A549 (cell line): ENCODE measurements at regions not wholly inside any gene's neighbourhood (a gene's known extent, or its start where the extent isn't known, plus 50 kb on each side); places are given as distances from the start of the nearest gene placed in this dataset.

Experiments used
- ATAC-seq, 2 experiments: fragments of 200-7000 bp in 1 of 2; fragments of >200 bp in 1 of 2; cut with Nextera tagmentation in 1 of 2; cut with Tn5 transposase in 1 of 2; 3 replicates each; pipeline versions ENCODE4 v1.8.0 to v1.9.1; 2018 to 2020; ENCODE audit warnings: mild to moderate bottlenecking in 1 of 2, moderate library complexity in 1 of 2
- CTCF ChIA-PET: fragments of 300-600 bp; sonication (Branson Sonifier 250); formaldehyde crosslinking; extraction: SDS; loops from one replicate; lab custom pipeline; 2021; ENCODE audit warnings: antibody characterized with exemption, inconsistent platforms; lab: Yijun Ruan, JAX
- POLR2A ChIA-PET: fragments of 350-600 bp; formaldehyde crosslinking; extraction: SDS; loops from one replicate; lab custom pipeline; 2021; ENCODE audit warnings: antibody characterized with exemption, inconsistent platforms; lab: Yijun Ruan, JAX
- DNase-seq, 2 experiments: peaks; one replicate each; pipeline versions ENCODE4 v3.0.0 to v3.0.0-alpha.2; 2011 to 2016; ENCODE audit warnings: low read depth in 1 of 2, low spot score in 1 of 2
- FAIRE-seq: peaks from 2 replicates; lab custom pipeline; 2011; peaks lifted over from hg19 to GRCh38; lab: Jason Lieb, UNC
- H3K27ac ChIP-seq, 2 experiments: fragments of >200 bp; sonication (Bioruptor Twin); formaldehyde crosslinking; 3 replicates each; pipeline ENCODE4 v1.5.1; 2016 to 2017
- H3K4me1 ChIP-seq: fragments of >200 bp; sonication (Bioruptor Twin); formaldehyde crosslinking; 3 replicates; pipeline ENCODE4 v1.6.1; 2016
- H3K4me2 ChIP-seq: fragments of >200 bp; sonication (Bioruptor Twin); formaldehyde crosslinking; 3 replicates; pipeline ENCODE4 v1.6.1; 2016
- H3K4me3 ChIP-seq: fragments of >200 bp; sonication (Bioruptor Twin); formaldehyde crosslinking; 3 replicates; pipeline ENCODE4 v1.5.1; 2016
- H3K9me3 ChIP-seq: fragments of >200 bp; sonication (Bioruptor Twin); formaldehyde crosslinking; 3 replicates; pipeline ENCODE4 v1.6.1; 2016
- BHLHE40 ChIP-seq: IDR thresholded peaks from 2 replicates; pipeline ENCODE4 v1.6.1; 2012; ENCODE audit warnings: low read depth, low read length, inconsistent platforms
- CEBPB ChIP-seq, 2 experiments: fragments of >200 bp in 1 of 2; sonication (Bioruptor Twin) in 1 of 2; formaldehyde crosslinking in 1 of 2; IDR thresholded peaks; 2 replicates each; pipeline ENCODE4 v1.6.1; 2012 to 2016
- CHD2 ChIP-seq: fragments of 150-350 bp; IDR thresholded peaks from 2 replicates; pipeline ENCODE4 v1.6.1; 2014; ENCODE audit warnings: low read length; ENCODE audit not compliant: partially characterized antibody
- EHF ChIP-seq: fragments of 250-450 bp; sonication (Bioruptor Pico); IDR thresholded peaks from 2 replicates; pipeline ENCODE4 v1.5.0; 2020; ENCODE audit warnings: mild to moderate bottlenecking
- EP300 ChIP-seq, 2 experiments: fragments of >200 bp; sonication (Bioruptor Twin); formaldehyde crosslinking; IDR thresholded peaks; 2 replicates in 1 of 2; 3 replicates in 1 of 2; pipeline ENCODE4 v1.6.1; 2016 to 2017
- FOSL2 ChIP-seq, 2 experiments: fragments of 450-650 bp in 1 of 2; fragments of >200 bp in 1 of 2; sonication (Bioruptor Twin) in 1 of 2; formaldehyde crosslinking; IDR thresholded peaks; 2 replicates each; pipeline versions ENCODE4 v1.5.0 to v1.6.1; 2016 to 2020; ENCODE audit warnings: mild to moderate bottlenecking in 1 of 2, moderate library complexity in 1 of 2
- FOXS1 ChIP-seq: fragments of 250-450 bp; sonication (Bioruptor Pico); IDR thresholded peaks from 2 replicates; pipeline ENCODE4 v1.5.0; 2020; ENCODE audit warnings: mild to moderate bottlenecking, moderate library complexity
- GATA3 ChIP-seq: IDR thresholded peaks from 2 replicates; pipeline ENCODE4 v1.6.1; 2012; ENCODE audit warnings: borderline replicate concordance
- HDAC2 ChIP-seq: fragments of 200-600 bp; sonication (generic); IDR thresholded peaks from 2 replicates; pipeline ENCODE4 v1.6.1; 2016
- HOXB5 ChIP-seq: fragments of 250-450 bp; sonication (Bioruptor Pico); IDR thresholded peaks from 2 replicates; pipeline ENCODE4 v1.5.0; 2020; ENCODE audit warnings: mild to moderate bottlenecking, moderate library complexity
- JUNB ChIP-seq: fragments of >200 bp; sonication (Bioruptor Twin); formaldehyde crosslinking; IDR thresholded peaks from 2 replicates; pipeline ENCODE4 v1.6.1; 2016
- KDM1A ChIP-seq: fragments of 200-600 bp; sonication (generic); IDR thresholded peaks from 2 replicates; pipeline ENCODE4 v1.6.1; 2016; ENCODE audit warnings: low read depth, mild to moderate bottlenecking
- NFE2L2 ChIP-seq: fragments of 150-350 bp; conservative IDR thresholded peaks from 2 replicates; pipeline ENCODE4 v1.6.1; 2014; ENCODE audit warnings: low read length
- PHF8 ChIP-seq: fragments of 200-600 bp; sonication (generic); IDR thresholded peaks from 2 replicates; pipeline ENCODE4 v1.6.1; 2016; ENCODE audit warnings: low read depth, mild to moderate bottlenecking, antibody characterized with exemption, moderate library complexity, borderline replicate concordance
- RAD21 ChIP-seq, 2 experiments: fragments of >200 bp in 1 of 2; sonication (Bioruptor Twin) in 1 of 2; formaldehyde crosslinking in 1 of 2; IDR thresholded peaks in 1 of 2; conservative IDR thresholded peaks in 1 of 2; 2 replicates in 1 of 2; 3 replicates in 1 of 2; pipeline ENCODE4 v1.6.1; 2012 to 2018; ENCODE audit warnings: inconsistent platforms in 1 of 2
- SMC3 ChIP-seq: fragments of >200 bp; sonication (Bioruptor Twin); formaldehyde crosslinking; IDR thresholded peaks from 3 replicates; pipeline ENCODE4 v1.6.1; 2018; ENCODE audit warnings: inconsistent platforms
- ZNF302 ChIP-seq: fragments of 250-450 bp; sonication (Bioruptor Pico); IDR thresholded peaks from 2 replicates; pipeline ENCODE4 v1.9.0; 2021; ENCODE audit warnings: inconsistent platforms, mild to moderate bottlenecking, moderate library complexity
- WGBS: methylation state at CpG from one replicate; pipeline ENCODE4 v1.1.6; 2017; ENCODE audit errors: missing lambda C conversion rate; 5-methylcytosine and 5-hydroxymethylcytosine counted together
- TF ChIP-seq, protein P1 (sequence below): fragments of >200 bp; sonication (Bioruptor Twin); formaldehyde crosslinking; IDR thresholded peaks from 3 replicates; pipeline ENCODE4 v1.5.1; 2016
- TF ChIP-seq, protein P2 (sequence below): IDR thresholded peaks from 2 replicates; pipeline ENCODE4 v1.6.1; 2012; ENCODE audit warnings: low read depth, borderline replicate concordance
- TF ChIP-seq, protein P3 (sequence below): IDR thresholded peaks from 2 replicates; pipeline ENCODE4 v1.6.1; 2012

DNA sequence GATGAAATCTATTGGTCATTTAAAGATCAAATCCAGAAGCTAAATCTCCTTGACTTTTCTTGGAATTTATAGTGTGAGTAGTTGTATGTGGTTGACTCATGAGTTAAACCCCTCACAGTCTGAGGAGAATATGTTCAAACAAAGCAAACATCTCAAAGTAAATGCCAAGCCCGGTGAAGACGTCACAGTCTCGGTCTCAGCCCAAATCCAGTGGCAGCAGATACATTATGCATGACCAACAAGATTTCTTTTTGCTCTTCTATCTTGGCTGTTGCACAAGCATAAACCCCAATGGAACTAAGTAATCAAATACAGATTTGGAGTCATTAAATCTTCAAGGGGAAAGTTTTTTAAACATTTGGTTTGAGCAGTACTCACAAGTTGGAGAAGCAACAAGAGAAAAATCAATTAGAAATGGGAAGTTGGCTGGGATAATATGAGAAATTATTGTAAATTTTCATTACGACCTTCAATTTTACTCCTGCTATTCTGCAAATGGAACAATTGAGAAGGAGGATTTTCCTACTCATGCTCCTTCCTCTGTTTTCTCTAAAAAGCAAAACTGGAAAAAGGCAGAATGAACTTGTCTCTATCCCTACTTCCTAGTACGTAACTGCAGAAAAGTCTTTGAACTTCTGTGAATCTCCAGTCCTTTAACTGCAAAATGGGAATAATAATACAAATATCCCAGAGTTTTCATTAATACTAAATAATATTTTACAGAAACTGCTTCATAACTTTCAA is 575.8 kb downstream of the NUF2 start:
- 16% methylated on average over 5 of the region's 5 CpGs for WGBS
- H3K9me3 ChIP-seq: no peaks in the 10 kb centered on the region
- peak overlapping the region; percentile 46 for H3K4me2 ChIP-seq
- ATAC-seq (peak; percentile 74 to 96; a peak in 5 of 6 replicates), FAIRE-seq (no peak), DNase-seq (peak; percentile 7 to 80)
- CTCF ChIA-PET: no interaction called here
- peak overlapping the region; percentile 61 to 66; a peak in 4 of 6 replicates for H3K27ac ChIP-seq
- POLR2A ChIA-PET: no interaction called here
- H3K4me1 ChIP-seq: peaks cover 14% of the 10 kb centered on the region; the same call in 2 of the 3 replicates
- no peak overlapping the region for H3K4me3 ChIP-seq
- 0 out of 5 replicates have a peak, but pooled peaks of 1 of the 2 experiments have one; percentile 37 for TF ChIP-seq EP300 (IDR thresholded peaks at IDR 0.05)
- TF ChIP-seq JUNB: 0 out of 2 replicates have a peak, but pooled peaks have one; percentile 36
- TF ChIP-seq RAD21 (conservative IDR thresholded peaks at IDR 0.05 in 1 of 2, IDR thresholded peaks at IDR 0.05 in 1 of 2): 0 out of 5 replicates have a peak, but pooled peaks of 1 of the 2 experiments have one; percentile 20
- no peak for TF ChIP-seq BHLHE40
- peak; percentile 8; the same call in 1 of the 3 replicates for TF ChIP-seq SMC3
- no peak for TF ChIP-seq NFE2L2
- TF ChIP-seq FOSL2 (IDR thresholded peaks at IDR 0.05): 0 out of 2 replicates have a peak, but pooled peaks have one; percentile 13
- TF ChIP-seq FOSL2 (CRISPR knock-in tag; IDR thresholded peaks at IDR 0.05): peak; percentile 9; the same call in 1 of the 2 replicates
- peak; percentile 53; the same call in 1 of the 2 replicates for TF ChIP-seq GATA3
- TF ChIP-seq CEBPB (IDR thresholded peaks at IDR 0.05): peak in 1 of 2 experiments; percentile 50; a peak in 2 of 4 replicates
- TF ChIP-seq, protein P1, sequence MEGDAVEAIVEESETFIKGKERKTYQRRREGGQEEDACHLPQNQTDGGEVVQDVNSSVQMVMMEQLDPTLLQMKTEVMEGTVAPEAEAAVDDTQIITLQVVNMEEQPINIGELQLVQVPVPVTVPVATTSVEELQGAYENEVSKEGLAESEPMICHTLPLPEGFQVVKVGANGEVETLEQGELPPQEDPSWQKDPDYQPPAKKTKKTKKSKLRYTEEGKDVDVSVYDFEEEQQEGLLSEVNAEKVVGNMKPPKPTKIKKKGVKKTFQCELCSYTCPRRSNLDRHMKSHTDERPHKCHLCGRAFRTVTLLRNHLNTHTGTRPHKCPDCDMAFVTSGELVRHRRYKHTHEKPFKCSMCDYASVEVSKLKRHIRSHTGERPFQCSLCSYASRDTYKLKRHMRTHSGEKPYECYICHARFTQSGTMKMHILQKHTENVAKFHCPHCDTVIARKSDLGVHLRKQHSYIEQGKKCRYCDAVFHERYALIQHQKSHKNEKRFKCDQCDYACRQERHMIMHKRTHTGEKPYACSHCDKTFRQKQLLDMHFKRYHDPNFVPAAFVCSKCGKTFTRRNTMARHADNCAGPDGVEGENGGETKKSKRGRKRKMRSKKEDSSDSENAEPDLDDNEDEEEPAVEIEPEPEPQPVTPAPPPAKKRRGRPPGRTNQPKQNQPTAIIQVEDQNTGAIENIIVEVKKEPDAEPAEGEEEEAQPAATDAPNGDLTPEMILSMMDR: no peak

DNA sequence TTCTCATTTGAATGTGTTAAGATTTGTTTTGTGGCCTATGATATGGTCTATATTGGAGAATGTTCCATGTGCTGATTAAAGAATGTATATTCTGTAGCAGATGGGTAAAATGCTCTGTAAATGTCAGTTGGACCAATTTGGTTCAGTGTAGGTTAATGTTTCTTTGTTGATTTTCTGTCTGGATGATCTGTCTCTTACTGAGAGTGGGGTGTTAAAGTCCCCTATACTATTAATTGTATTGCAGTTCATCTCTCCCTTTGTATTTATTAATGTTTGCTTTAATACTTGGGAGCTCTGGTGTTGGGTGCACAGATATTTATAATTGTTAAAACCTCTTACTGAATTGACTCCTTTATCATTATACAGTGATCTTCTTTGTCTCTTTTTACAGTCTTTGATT is 584.5 kb downstream of the NUF2 start:
- TF ChIP-seq EHF (CRISPR knock-in tag) (no peak), ZNF302 (CRISPR knock-in tag) (no peak), CHD2 (no peak), GATA3 (no peak)
- TF ChIP-seq, protein P1: no peak
- H3K9me3 ChIP-seq: no peaks in the 10 kb centered on the region; the same call in 1 of the 3 replicates
- no peaks in the 10 kb centered on the region for H3K4me1 ChIP-seq
- ChIA-PET CTCF (no interaction called here), POLR2A (no interaction called here)
- H3K4me2 ChIP-seq: no peak overlapping the region
- no peak overlapping the region for H3K4me3 ChIP-seq
- ATAC-seq (no peak), FAIRE-seq (peak; percentile 28), DNase-seq (no peak)
- no peak overlapping the region for H3K27ac ChIP-seq

DNA sequence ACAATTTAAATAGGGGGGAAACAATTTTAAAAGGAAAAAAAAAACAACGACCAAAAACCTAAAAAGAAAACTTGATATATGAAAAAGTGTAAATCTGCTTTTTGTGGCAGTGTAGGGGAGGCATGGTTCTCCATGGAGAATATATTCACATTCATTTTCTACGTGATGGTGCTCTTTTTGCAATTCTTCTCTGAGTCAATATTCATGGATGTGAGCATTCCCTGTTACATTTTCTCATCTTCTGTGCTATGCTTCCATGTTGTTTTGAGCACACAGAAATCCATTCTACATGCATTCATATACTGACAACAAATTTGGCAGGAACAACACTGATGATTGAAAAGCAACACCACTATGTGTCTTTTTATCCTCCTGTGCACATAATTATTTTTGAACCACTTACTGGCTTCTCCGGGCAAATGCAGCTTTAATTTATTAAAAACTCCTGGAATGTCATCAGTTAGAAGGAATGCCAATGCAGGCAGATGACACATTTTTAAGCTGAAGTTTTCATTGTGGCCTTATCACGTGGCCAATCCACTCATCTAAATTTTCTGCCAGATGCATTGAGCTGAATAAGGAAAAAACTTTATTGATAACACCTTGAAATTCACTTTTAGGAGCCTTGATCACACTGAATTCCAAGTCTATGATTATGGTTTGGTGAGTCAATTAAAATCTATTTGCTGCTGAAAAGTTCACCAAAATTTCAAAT is 590.6 kb downstream of the NUF2 start:
- Histone ChIP-seq H3K9me3 (no peaks in the 10 kb centered on the region; the same call in 2 of the 3 replicates), H3K27ac (no peak overlapping the region), H3K4me1 (no peaks in the 10 kb centered on the region), H3K4me2 (no peak overlapping the region), H3K4me3 (no peak overlapping the region)
- POLR2A ChIA-PET: no interaction called here
- WGBS: 15% methylated on average over 4 of the region's 4 CpGs
- FAIRE-seq (no peak), ATAC-seq (no peak), DNase-seq (no peak)
- CTCF ChIA-PET: no interaction called here
- TF ChIP-seq, protein P2, sequence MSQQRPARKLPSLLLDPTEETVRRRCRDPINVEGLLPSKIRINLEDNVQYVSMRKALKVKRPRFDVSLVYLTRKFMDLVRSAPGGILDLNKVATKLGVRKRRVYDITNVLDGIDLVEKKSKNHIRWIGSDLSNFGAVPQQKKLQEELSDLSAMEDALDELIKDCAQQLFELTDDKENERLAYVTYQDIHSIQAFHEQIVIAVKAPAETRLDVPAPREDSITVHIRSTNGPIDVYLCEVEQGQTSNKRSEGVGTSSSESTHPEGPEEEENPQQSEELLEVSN: no peak
- TF ChIP-seq HDAC2 (no peak), FOXS1 (CRISPR knock-in tag) (no peak), CHD2 (no peak), HOXB5 (CRISPR knock-in tag) (no peak), KDM1A (no peak), BHLHE40 (no peak), PHF8 (no peak)
- TF ChIP-seq, protein P3, sequence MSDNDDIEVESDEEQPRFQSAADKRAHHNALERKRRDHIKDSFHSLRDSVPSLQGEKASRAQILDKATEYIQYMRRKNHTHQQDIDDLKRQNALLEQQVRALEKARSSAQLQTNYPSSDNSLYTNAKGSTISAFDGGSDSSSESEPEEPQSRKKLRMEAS: no peak
